ENCODE measurements at regions not wholly inside any gene's neighbourhood (a gene's known extent, or its start where the extent isn't known, plus 50 kb on each side); places are given as distances from the start of the nearest gene placed in this dataset.

DNA sequence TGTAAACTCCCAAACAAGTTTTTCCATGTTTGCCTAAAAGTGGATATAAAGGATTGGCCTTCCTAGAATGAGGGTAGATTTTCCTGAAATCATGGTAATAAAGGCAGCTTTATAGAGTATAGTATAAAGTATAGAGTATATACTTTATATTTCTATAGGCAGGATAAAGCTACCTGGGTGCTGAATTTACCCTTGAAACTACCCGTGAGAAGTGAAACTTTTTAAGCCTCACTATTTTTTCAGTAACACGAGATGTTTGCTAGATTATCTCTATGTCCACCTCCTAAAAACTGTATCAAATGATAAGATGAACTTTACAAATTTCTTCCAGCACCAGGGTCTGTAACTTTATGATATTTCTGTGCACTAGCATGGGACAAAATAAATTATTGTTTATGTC is 340.0 kb upstream of the GALNTL6 start:
- Mint-ChIP-seq H3K9me3 (no peaks in the 10 kb centered on the region), H3K36me3 (ENCODE audit: low read depth) (no peaks in the 10 kb centered on the region), H3K4me3 (no peak overlapping the region), H3K4me1 (ENCODE audit: low read depth) (no peaks in the 10 kb centered on the region), H3K27me3 (ENCODE audit: insufficient read depth) (no peaks in the 10 kb centered on the region), H3K27ac (no peak overlapping the region)
- intact Hi-C loops (cut with micrococcal nuclease): no loop called here
- no peak for DNase-seq (ENCODE audit: low spot score)

DNA sequence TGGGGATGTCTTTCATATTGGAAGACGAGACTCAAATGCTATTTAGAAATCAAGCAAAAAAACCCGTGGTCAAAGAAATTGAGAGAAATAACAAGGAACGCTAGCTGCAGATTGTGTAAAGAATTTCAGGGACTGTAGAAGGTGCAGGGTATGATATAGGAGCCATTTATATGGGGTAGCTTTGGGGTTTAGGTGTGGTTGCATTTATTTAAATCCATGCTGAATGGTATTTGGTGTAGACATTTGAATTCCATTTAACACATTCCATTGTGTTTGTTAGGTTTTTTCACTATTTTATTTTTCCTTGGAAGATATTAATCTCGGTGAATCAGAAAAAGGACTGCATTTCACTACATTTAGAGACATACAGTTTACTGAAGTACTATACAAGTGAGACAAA is 341.0 kb upstream of the GALNTL6 start:
- Mint-ChIP-seq H3K4me3 (no peak overlapping the region), H3K9me3 (no peaks in the 10 kb centered on the region), H3K36me3 (ENCODE audit: low read depth) (no peaks in the 10 kb centered on the region), H3K27me3 (ENCODE audit: insufficient read depth) (no peaks in the 10 kb centered on the region), H3K4me1 (ENCODE audit: low read depth) (no peaks in the 10 kb centered on the region), H3K27ac (no peak overlapping the region)
- DNase-seq (ENCODE audit: low spot score): no peak
- intact Hi-C loops (cut with micrococcal nuclease): no loop called here

DNA sequence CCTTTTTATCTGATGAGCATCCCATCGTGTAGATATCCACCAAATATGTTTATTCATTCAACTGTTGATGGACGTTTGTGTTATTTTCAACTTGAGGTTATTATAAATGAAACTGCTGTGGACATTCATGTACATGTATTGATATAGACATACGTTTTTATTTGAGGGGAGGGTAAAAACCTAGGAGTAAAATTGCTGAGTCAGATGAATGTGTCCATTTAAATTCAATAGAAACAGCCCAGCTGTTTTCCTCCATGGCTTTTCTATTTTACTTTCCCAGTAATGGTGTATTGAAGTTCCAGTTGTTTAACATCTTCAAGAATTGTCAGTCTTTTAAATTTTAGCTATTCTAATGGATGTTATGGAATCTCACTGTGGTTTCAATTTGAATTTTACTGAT is 348.7 kb upstream of the GALNTL6 start:
- Mint-ChIP-seq H3K36me3 (ENCODE audit: low read depth) (no peaks in the 10 kb centered on the region), H3K4me3 (no peak overlapping the region), H3K4me1 (ENCODE audit: low read depth) (no peaks in the 10 kb centered on the region), H3K27me3 (ENCODE audit: insufficient read depth) (no peaks in the 10 kb centered on the region), H3K9me3 (peaks cover 4% of the 10 kb centered on the region), H3K27ac (no peak overlapping the region)
- DNase-seq (ENCODE audit: low spot score): no peak
- intact Hi-C loops (cut with micrococcal nuclease): no loop called here

DNA sequence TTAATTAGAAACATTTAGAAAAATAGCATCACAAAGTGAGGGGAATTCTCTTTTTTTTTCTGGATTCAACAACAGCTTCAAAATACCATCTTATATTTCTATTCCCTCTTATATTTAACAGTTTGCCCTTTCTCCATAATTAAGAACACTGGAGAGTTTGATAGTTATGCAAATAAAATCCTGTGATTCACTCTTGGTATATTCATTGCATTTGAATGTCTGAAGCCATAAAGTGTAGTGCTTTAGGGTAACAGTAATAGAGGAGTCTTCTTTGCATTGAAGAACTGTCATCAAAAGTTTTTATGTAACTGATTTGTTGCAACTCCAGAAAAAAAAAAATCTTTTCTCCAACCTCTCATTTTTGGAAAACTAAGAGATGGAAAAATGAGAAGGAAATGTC is 352.0 kb upstream of the GALNTL6 start:
- Mint-ChIP-seq H3K36me3 (ENCODE audit: low read depth) (no peaks in the 10 kb centered on the region), H3K4me1 (ENCODE audit: low read depth) (no peaks in the 10 kb centered on the region), H3K4me3 (no peak overlapping the region), H3K9me3 (peaks cover 4% of the 10 kb centered on the region), H3K27me3 (ENCODE audit: insufficient read depth) (no peaks in the 10 kb centered on the region), H3K27ac (no peak overlapping the region)
- intact Hi-C loops (cut with micrococcal nuclease): no loop called here
- no peak for DNase-seq (ENCODE audit: low spot score)

DNA sequence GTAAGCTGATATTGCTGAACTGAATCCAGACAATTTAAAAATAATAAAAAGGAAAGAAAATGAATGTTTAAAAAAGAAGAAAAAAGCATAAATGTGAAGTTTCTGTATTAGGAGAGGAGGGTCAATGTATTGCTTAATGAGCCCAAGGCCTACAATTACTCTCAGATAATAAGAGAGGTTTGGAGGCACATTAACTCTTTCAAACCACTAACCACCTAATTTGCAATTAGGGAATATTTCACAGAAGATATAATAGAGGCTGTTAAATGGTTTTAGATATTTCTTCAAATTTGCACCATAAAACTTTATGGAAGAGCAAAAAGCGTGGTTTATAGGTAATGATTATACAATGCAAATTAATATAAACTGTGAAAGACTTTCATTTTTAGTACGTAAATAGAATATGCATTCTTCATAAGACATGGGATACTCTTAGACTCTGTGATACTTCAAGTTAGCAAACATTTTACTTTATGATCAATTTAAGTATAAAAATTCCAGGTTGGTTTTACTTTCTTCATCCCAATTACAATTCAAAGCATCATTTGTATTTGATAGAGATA is 364.2 kb upstream of the GALNTL6 start:
- H3K9me3 Mint-ChIP-seq: no peaks in the 10 kb centered on the region
- no peaks in the 10 kb centered on the region for H3K27me3 Mint-ChIP-seq (ENCODE audit: insufficient read depth)
- intact Hi-C loops (cut with micrococcal nuclease): no loop called here
- DNase-seq (ENCODE audit: low spot score): no peak
- H3K36me3 Mint-ChIP-seq (ENCODE audit: low read depth): no peaks in the 10 kb centered on the region
- no peak overlapping the region for H3K27ac Mint-ChIP-seq
- no peak overlapping the region for H3K4me3 Mint-ChIP-seq
- H3K4me1 Mint-ChIP-seq (ENCODE audit: low read depth): no peaks in the 10 kb centered on the region

DNA sequence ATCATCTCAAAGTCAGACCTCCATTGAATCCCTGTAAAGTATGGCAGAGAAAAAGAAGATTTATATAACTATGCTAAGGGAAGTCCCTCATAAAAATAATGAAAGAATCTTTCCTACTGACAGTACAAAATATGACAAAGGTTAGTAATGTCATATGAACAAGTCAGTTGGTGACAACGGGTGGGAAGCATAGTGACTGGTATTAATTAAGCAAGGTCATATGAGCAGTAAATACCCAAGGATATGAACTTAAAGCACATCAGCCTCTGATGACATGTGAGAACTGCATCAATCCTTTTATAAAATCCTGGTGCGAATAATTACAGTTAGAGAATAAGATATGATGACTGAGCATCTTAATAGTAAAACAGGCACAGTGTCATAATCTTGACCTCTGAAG is 364.8 kb upstream of the GALNTL6 start:
- Mint-ChIP-seq H3K4me1 (ENCODE audit: low read depth) (no peaks in the 10 kb centered on the region), H3K4me3 (no peak overlapping the region), H3K27ac (no peak overlapping the region), H3K27me3 (ENCODE audit: insufficient read depth) (no peaks in the 10 kb centered on the region), H3K36me3 (ENCODE audit: low read depth) (no peaks in the 10 kb centered on the region), H3K9me3 (no peaks in the 10 kb centered on the region)
- intact Hi-C loops (cut with micrococcal nuclease): no loop called here
- no peak for DNase-seq (ENCODE audit: low spot score)

DNA sequence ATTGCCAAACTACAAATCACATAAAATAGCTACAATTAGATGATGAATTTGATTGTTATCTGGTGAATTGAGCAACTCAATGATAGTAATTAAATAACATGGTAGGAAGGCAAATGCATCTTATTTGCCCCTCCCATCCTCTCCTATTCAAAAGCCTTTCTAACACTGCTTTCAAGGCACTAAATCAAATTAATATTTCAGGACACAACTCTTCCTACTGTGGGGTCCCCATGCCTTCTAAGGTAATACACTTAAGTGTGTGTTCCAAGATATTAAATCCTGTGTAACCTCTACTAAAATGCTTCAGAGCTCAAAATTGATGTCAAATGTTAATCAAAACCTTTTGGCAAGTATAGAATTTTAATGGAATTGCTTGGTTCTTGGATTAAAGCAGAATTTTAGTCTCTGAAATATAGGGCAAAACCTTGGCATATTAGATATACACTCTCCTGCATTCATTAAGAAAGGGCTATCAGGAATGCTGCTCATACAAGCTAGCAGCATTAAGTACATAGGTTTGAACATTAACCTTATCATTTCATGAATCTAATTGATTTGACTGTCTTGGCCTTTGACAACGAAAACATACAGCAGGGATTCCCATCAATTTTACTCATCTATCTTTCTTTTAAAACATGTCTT is 371.8 kb upstream of the GALNTL6 start:
- intact Hi-C loops (cut with micrococcal nuclease): no loop called here
- Mint-ChIP-seq H3K27me3 (ENCODE audit: insufficient read depth) (no peaks in the 10 kb centered on the region), H3K36me3 (ENCODE audit: low read depth) (no peaks in the 10 kb centered on the region), H3K4me1 (ENCODE audit: low read depth) (no peaks in the 10 kb centered on the region), H3K9me3 (no peaks in the 10 kb centered on the region), H3K27ac (no peak overlapping the region), H3K4me3 (no peak overlapping the region)
- DNase-seq (ENCODE audit: low spot score): no peak

DNA sequence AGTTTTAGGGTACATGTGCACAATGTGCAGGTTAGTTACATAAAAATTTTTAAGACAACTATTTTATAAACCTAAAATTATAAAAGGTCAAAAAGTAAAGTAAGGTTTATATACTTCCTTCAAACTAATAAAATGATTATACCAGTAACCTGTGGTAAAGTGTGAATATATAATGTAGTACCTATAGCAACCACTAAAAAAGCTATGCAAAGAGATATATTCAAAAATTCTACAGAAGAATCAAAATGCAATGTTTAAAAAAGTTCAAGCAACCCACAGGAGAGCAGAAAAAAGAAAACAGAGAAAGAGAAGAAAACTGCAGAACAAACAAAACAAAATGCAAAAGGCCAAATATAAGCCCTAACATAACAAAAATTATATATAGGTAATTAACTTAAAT is 379.5 kb upstream of the GALNTL6 start:
- DNase-seq (ENCODE audit: low spot score): no peak
- H3K27ac Mint-ChIP-seq: no peak overlapping the region
- H3K4me3 Mint-ChIP-seq: no peak overlapping the region
- H3K36me3 Mint-ChIP-seq (ENCODE audit: low read depth): no peaks in the 10 kb centered on the region
- H3K4me1 Mint-ChIP-seq (ENCODE audit: low read depth): no peaks in the 10 kb centered on the region
- no peaks in the 10 kb centered on the region for H3K27me3 Mint-ChIP-seq (ENCODE audit: insufficient read depth)
- intact Hi-C loops (cut with micrococcal nuclease): no loop called here
- no peaks in the 10 kb centered on the region for H3K9me3 Mint-ChIP-seq

DNA sequence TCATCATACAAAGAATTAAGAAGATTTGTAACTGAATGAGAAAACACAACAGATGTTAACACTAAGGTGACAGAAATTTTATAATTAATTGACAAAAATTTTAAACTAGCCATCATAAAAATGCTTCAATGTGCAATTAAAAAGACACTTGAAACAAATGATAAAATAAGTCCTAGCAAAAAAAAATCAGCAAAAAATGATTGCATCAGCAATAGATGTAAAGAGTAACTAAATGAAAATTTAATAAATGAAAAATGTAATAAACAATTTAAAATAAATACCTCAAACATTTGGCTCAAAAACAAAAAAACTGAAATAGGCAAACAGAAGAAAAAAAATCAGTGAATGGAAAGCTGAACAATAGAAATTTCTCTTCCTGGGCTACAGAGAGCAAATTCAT is 380.7 kb upstream of the GALNTL6 start:
- H3K4me3 Mint-ChIP-seq: no peak overlapping the region
- H3K27ac Mint-ChIP-seq: no peak overlapping the region
- H3K27me3 Mint-ChIP-seq (ENCODE audit: insufficient read depth): no peaks in the 10 kb centered on the region
- DNase-seq (ENCODE audit: low spot score): no peak
- intact Hi-C loops (cut with micrococcal nuclease): no loop called here
- H3K36me3 Mint-ChIP-seq (ENCODE audit: low read depth): no peaks in the 10 kb centered on the region
- H3K9me3 Mint-ChIP-seq: no peaks in the 10 kb centered on the region
- H3K4me1 Mint-ChIP-seq (ENCODE audit: low read depth): no peaks in the 10 kb centered on the region

DNA sequence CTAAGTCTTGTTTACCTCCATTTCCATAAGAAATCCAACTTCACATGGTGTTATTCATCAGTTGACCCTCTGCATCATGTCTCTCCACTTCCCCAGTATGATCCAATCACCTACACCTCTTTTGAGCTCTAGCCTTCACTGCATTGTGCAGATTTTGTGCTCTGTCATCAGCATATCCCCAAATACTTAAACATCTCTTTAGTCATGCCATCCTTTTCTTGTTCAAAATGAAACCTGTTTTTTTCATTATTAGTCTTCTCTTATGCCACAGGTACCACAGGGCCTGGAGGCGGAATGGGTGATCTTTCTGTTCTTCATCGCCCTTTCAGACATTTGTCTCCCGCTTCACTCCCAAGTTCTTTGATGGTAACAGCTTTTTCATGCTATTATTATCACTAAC is 382.7 kb upstream of the GALNTL6 start:
- Mint-ChIP-seq H3K36me3 (ENCODE audit: low read depth) (no peaks in the 10 kb centered on the region), H3K4me1 (ENCODE audit: low read depth) (no peaks in the 10 kb centered on the region), H3K4me3 (no peak overlapping the region), H3K9me3 (no peaks in the 10 kb centered on the region), H3K27ac (no peak overlapping the region), H3K27me3 (ENCODE audit: insufficient read depth) (no peaks in the 10 kb centered on the region)
- no peak for DNase-seq (ENCODE audit: low spot score)
- intact Hi-C loops (cut with micrococcal nuclease): no loop called here

DNA sequence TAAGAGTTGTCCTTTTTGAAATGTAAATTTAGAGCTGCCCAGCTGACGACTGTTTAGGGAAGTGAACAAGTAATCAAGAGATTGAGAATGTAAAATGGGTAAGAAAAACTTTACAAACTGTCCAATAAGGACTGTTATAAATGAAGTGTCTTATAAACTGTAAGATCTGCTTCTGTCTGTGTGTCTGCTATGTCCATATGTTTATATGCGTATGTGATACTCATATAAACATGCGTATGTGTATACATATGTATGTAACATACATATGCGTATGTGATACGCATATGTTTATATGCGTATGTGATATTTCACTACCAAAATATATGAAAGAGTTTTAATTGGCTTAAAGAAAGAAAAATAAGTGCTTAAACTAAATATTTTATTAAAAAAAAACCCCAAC is 416.0 kb upstream of the GALNTL6 start:
- H3K27ac Mint-ChIP-seq: no peak overlapping the region
- no peaks in the 10 kb centered on the region for H3K36me3 Mint-ChIP-seq (ENCODE audit: low read depth)
- H3K27me3 Mint-ChIP-seq (ENCODE audit: insufficient read depth): no peaks in the 10 kb centered on the region
- H3K9me3 Mint-ChIP-seq: no peaks in the 10 kb centered on the region
- H3K4me3 Mint-ChIP-seq: no peak overlapping the region
- H3K4me1 Mint-ChIP-seq (ENCODE audit: low read depth): no peaks in the 10 kb centered on the region
- intact Hi-C loops (cut with micrococcal nuclease): no loop called here
- no peak for DNase-seq (ENCODE audit: low spot score)

DNA sequence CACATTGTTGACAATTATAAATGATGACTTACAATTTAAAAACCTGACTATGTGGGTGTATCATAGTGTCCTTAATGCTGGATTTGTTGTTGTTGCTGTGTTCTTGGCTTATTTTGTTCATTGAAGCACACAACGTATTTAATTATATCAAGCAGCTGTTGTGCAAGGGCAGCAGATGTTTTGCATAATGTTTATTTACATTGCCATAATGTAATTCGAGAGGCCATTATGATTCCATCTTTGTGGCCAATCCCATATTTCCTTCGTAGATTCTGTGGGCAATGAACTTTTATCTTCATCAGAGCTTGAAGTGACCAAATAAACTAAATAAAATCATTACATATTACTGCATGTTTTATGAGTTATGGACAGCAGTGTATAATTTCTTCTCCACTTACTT is 422.6 kb upstream of the GALNTL6 start:
- no peaks in the 10 kb centered on the region for H3K36me3 Mint-ChIP-seq (ENCODE audit: low read depth)
- intact Hi-C loops (cut with micrococcal nuclease): no loop called here
- no peak for DNase-seq (ENCODE audit: low spot score)
- no peak overlapping the region for H3K27ac Mint-ChIP-seq
- no peaks in the 10 kb centered on the region for H3K27me3 Mint-ChIP-seq (ENCODE audit: insufficient read depth)
- H3K9me3 Mint-ChIP-seq: no peaks in the 10 kb centered on the region
- H3K4me3 Mint-ChIP-seq: no peak overlapping the region
- no peaks in the 10 kb centered on the region for H3K4me1 Mint-ChIP-seq (ENCODE audit: low read depth)

DNA sequence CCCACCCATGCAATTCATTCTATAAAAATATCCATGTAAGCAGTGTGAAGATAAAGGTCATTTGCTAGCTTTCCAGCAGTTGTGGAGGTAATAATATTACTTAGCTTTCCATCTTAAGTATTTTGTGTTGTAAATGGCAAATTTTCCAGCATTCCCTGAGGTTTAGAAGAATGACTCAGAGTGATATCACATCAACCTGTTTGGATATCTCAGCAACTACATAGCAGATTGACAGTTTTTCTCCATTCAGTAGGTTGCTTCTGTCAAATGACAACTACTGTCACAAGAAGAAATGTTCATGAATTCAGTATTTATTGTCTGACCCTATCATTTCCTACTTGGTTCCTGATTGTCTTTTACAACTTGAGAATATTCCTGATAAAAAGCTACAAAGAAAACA is 434.9 kb upstream of the GALNTL6 start:
- Mint-ChIP-seq H3K27me3 (ENCODE audit: insufficient read depth) (no peaks in the 10 kb centered on the region), H3K27ac (no peak overlapping the region), H3K4me1 (ENCODE audit: low read depth) (no peaks in the 10 kb centered on the region), H3K9me3 (peaks cover 4% of the 10 kb centered on the region), H3K36me3 (ENCODE audit: low read depth) (no peaks in the 10 kb centered on the region), H3K4me3 (no peak overlapping the region)
- intact Hi-C loops (cut with micrococcal nuclease): no loop called here
- DNase-seq (ENCODE audit: low spot score): no peak

DNA sequence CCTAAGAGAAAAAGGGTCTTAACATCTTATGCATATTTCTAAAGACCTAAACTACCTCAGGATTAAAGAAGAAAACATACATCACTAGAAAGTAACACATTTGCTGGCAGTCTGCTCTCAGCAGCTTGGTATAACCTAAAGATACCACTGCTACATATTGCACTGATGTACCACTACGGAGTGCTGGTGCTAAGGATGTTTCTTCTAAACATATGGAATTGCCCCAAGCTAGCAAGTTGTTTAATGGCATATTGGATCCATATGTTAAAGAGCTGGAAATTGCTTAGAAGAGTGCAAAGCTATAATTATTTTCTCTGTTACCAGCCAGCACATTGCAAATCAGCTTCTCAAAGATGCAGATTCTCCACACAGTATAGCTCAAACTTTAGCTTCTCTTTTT is 436.5 kb upstream of the GALNTL6 start:
- intact Hi-C loops (cut with micrococcal nuclease): no loop called here
- H3K27me3 Mint-ChIP-seq (ENCODE audit: insufficient read depth): no peaks in the 10 kb centered on the region
- no peak for DNase-seq (ENCODE audit: low spot score)
- H3K27ac Mint-ChIP-seq: no peak overlapping the region
- H3K36me3 Mint-ChIP-seq (ENCODE audit: low read depth): no peaks in the 10 kb centered on the region
- H3K4me3 Mint-ChIP-seq: no peak overlapping the region
- H3K4me1 Mint-ChIP-seq (ENCODE audit: low read depth): no peaks in the 10 kb centered on the region
- H3K9me3 Mint-ChIP-seq: peaks cover 4% of the 10 kb centered on the region

All from activated T-helper 1 cell treated with anti-CD3 and anti-CD28 coated beads, Interleukin-12 subunit alpha, Interleukin-12 subunit beta, Interleukin-2, Interleukin-4 antibody, amounts not matched to agents 30 ng/mL and 10 ng/mL and 1 ng/mL, durations not matched to agents 14 hours and 24 hours and 36 hours (primary cell).